Occipital lobe (tissue), 1 donor: ENCODE measurements at regions not wholly inside any gene's neighbourhood (a gene's known extent, or its start where the extent isn't known, plus 50 kb on each side); places are given as distances from the start of the nearest gene placed in this dataset.
"Not testable (repeated sequence)": the region's sequence is repeated elsewhere in the genome, so short reads cannot be mapped to it uniquely, and the experiment has no call there.

ENCODE experiments used
- DNase-seq: peaks from one replicate; lab custom pipeline; 2025; lab: John Stamatoyannopoulos, UW

DNA sequence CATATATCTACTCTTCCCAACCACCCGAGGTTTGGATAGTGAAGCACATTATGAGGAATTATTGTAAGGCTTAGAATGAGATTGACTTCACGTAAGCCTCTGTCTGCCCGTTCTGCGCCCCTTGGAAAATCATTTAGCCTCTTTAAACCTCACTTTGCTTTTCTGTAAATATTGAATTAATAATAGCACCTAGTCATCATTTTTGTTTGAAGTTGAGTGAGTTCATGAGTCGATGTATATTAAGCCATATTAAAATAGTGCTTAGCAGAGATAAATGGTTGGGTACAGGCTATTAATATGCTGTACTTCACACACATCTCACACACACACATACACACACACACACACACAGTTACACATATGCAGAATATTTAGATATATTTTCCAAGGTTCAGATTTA lies 344.8 kb upstream of the EYS start:
- DNase-seq: no peak

DNA sequence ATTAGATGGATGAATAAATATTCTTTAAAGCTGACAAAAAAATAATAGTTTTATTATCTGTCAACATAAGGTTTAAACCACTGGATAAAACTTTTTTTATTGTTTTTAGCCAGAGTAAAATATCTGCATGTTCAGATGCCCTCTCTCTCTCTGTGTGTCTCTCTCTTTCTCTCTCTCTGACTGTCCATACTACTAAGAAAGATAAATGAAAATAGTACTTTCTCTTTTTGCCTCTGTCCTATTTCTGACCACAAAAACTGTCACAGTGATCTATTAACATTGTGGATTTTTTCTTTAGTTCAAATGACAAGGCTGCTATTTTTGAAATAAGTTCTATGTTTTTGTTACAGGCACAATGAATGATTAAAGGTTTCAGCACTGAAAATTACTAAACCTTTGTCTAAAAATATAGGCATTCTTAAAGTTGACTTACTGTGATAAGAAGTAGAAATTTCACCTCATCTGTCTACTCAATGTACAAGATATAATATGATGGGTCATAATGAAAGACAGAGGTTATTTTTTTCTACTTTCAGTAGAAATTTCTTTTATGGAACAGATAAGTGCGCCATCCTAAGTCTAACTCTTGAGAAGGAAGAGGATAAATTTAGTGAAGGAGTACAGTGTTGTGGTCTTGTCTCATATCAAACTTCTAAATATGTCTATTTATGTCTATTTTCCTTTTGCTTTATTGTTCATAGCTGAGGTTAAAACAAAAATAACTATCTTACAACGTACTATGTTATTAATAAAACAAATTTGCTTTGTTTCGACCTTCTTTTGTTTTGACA lies 341.9 kb upstream of the EYS start:
- DNase-seq: no peak

DNA sequence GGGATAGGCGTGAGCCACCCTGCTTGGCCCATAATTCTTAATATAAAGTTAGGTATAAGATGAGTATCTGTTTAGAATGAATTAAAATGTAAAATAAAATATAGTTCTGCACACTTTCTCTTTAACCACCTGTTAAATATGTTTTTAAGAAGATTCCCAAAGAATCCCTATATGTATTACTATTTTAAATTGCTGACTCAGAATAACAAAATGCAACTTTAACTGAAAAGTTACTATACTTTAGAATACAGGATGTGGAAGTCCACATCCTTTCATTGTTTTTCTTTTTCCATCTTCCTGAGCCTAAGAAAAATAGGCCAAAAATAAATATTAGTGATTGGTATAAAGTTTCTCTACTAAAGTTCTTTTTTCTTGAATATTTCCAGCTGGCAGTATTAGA lies 325.6 kb upstream of the EYS start:
- no peak for DNase-seq

DNA sequence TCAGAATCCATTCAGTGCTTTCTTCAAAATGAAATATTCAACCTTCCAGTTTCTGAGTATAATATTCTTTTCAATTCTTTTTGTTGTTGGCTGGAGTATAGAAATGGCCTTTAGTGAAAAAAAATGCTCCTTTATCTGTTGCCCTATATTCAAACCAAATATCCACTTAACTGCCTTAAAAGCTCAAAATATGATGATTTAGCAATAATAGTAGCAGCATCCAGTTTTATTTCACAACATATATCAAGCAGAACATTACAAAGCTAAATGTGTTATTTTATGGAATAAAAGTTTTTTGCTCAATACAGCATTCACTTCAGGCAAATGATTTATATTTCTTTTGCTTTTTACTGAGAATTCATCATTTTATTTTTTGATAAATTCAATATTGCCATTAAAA lies 322.4 kb upstream of the EYS start:
- no peak for DNase-seq

DNA sequence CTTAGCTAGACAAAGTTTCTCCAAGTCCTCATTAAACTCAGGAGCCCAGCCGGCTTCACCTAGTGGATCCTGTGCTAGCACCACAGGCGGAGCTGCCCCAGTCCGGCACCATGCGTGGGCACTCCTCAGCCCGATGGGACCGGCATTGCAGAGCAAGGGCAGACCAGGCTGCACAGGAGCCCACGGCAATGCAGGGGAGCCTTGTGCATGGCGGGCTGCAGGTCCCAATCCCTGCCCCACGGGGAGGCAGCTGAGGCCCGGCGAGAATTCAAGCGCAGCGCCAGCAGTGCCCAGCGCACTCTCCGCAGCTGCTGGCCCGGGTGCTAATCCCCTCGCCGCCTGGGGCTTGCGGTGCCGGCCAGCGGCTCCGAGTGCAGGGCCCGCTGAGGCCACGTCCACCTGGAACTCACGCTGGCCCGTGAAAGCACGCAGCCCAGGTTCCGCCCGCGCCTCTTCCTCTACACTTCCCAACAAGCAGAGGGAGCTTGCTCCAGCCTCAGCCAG lies 292.3 kb upstream of the EYS start:
- DNase-seq: no peak

DNA sequence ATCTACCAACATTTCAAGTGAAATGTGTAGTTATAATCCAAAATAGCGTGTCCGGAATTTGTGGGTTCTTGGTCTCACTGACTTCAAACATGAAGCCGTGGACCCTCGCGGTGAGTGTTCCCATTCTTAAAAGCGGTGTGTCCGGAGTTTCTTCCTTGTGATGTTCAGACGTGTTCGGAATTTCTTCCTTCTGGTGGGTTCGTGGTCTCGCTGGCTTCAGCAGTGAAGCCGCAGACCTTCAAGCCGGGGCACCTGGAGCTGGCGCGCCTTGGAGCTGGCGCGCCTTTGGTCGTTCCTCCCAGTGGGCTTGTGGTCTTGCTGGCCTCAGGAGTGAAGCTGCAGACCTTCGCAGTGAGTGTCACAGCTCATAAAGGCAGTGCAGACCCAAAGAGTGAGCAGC lies 291.5 kb upstream of the EYS start:
- no peak for DNase-seq

DNA sequence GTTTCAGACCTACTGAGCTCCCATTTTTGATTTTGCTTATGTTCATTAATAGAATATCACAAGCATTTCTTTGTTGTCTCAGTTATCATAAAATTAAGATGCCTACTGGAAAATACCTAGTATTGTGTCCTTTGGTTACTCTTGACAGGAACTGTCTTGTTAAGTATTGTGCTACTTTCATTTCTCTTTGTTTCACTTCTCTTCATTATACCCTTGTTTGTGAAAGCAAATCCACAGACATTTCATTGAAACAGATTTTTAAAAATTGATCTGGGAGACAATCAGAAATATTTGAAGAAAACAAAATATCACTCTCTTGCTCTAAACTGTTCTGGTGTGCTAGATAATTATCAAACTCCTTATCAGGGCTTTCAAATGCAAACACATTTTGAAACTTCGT lies 290.5 kb upstream of the EYS start:
- DNase-seq: no peak

DNA sequence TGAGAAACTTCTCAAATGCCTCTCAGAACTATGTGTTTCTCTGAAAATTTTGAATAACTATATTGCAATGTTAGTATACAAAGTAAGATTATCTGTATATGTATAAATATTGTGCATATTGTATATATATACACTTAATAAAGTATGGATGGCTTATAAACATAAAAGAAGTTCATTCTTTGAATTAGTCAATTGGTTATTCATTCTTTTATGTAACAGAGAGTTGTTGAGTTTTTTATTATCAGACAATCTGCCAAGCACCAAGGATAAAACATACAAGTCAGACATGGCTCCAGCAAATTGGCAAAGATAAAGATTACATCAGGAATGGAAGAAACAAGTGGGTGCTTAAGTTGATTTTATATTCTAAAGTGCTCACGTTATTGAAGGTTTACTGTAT lies 289.1 kb upstream of the EYS start:
- DNase-seq: no peak

DNA sequence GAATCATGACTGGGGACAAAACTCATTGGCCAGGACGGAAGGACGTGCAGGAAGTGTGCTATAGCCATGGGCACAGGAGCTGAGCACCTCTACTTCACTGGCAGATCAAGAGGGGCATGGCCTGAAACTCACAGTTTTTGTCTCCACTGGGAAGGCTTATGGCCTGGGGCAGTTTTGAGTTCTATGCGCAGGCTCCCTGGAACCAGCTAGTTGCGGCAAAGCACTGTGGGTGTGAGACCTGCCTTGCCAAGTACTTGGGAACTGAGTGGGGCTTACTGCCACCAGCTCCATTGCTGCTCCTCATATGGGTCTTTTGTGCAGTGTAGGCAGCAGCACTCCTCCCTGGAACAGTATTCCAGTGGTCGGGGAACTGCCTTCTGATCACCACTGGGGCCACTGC lies 282.6 kb upstream of the EYS start:
- DNase-seq: no peak

DNA sequence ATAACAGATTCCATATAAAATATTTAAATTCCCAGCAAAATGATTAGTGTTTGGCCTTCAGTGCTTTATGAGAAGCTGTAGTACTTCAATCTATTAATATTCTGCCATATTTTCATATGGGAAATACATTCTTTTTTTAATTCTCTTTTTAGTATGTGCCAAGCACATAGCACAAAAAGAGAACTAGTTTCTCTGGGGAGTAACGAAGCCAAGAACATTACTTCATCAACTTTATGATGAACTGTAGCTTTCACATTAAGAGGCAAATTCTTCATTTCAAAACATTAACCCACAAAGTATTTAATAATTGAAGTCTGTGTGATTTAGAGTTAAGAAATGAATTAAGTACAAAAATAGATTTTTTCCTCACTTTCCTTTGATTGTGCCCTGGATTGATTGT lies 281.0 kb upstream of the EYS start:
- DNase-seq: no peak

DNA sequence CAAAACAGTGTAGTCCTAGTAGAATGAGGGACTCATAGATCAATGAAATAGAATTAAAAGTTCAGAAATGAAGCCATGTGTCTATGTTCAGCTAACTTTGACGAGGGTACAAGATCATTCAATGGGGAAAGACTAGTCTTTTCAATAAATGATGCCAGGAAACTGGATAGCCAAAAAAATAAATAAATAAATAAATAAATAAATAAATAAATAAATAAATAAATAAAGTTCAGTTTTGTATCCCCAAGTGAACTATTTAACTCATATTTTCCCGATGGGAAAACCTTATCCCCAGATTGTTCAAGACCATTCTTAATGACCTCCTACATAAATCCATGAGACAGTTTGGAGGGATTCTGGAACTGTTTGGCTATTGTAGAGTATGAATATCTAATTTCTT lies 277.1 kb upstream of the EYS start:
- no peak for DNase-seq

DNA sequence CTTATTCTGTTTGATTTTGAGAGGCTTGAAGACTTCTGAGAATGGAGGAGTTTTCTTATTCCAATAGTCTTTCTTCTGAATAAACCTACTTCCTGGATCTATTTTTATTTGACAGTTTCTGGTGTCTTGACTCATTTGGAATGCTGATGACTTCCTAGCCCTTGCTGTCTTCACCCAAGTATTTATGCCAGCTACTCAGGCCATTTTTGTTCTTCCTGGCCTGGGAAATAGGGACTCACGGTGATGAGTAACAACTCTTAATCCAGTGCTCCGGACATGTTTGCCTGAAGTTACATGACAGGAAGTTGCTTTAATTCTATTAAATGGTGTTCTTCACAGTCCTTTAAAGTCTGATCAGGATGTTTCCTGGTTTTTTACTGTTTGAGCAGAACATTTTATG lies 272.1 kb upstream of the EYS start:
- no peak for DNase-seq

DNA sequence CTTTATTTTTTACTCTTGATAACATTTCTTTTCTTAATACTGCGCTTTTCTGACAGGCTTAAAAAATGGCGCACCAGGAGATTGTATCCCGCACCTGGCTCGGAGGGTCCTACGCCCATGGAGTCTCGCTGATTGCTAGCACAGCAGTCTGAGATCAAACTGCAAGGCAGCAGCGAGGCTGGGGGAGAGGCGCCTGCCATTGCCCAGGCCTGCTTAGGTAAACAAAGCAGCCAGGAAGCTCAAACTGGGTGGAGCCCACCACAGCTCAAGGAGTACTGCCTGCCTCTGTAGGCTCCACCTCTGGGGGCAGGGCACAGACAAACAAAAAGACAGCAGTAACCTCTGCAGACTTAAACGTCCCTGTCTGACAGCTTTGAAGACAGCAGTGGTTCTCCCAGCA lies 264.2 kb upstream of the EYS start:
- not testable (repeated sequence) for DNase-seq

DNA sequence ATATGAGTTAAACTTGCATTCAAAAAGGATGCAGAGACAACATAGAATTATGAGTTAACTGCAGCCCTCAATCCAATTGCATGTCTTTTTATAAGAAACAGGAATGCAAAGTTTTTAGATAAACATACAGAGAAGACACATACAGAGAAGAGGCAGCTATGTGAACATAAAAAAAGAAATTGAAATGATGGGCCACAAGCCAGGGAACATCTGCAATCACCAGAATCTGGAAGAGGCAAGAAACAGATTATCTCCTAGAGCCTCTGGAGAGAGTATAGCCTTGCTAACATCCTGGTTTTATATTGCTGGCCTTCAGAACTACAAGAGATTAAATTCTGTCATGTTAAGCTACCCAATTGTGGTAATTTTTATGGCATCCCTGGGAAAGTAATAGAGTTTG lies 257.2 kb upstream of the EYS start:
- no peak for DNase-seq

DNA sequence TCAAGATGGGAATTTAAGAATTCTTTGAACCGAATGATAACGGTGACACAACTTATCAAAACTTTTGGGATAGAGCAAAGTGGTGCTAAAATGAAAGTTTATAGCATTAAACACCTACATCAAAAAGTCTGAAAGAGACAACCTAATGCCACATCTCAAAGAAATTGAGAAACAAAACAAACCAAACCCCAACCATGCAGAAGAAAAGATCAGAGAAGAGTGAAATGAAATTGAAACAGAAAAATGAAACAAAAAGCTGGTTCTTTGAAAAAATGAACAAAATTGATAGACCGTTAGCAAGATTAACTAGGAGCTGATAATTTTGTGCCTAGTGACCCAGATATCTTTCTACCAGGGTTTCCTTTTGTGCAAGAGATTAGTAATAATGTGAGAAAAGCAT lies 248.0 kb upstream of the EYS start:
- DNase-seq: no peak

DNA sequence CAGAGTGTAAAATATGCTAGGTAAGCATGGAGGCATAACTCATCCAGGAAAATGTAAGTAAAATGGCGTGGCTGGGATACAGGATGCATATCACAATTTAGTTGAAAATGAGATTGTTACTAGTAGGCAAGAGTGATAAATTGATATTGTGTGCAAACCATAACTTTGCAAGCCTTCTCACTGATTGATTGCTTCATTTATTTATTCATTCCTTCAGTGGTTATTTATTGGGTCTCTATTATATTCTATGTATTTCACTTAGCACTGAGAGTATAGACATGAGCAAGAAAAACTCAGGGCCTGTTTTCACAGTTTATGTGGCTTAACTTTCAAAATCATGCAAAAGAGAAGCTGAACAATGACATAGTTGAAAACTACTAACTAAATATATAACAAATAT lies 241.0 kb upstream of the EYS start:
- no peak for DNase-seq

DNA sequence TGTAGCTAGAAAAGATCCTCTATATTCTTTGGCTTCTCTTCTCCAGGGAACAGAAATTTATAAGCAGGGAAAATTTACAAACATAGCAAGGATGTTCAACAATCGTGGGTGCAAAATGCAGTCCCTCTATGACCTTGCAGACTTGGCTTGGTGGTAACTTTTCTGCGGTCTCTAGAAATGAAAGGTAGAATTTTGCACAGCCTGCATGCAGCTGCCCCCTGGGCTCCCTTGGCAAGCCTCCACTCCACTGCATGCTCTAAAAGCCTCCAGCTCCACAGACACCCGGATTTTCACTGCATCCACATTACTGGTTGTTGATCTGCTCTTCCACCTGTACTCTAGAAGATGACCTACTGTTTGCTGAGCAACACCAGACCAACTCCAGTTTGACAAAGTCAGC lies 236.5 kb upstream of the EYS start:
- no peak for DNase-seq

DNA sequence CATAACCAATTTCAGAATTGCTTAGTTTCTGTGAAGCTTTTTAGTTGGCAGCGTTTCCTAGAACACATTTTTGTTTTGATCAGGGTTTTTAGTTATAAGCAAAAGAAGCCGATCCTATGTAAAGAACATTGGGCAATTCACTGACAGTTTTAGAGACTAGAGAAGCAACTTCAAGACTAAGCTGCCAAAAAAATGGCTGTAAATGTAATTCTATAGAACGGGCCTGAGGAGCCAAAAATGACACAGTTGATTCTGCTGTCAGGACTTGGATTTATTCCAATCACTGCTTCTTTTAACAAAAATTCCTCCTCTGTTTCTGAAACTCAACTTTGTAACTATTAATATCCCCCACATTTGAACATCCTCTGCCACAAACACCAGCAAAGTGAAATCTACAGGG lies 236.0 kb upstream of the EYS start:
- DNase-seq: no peak

DNA sequence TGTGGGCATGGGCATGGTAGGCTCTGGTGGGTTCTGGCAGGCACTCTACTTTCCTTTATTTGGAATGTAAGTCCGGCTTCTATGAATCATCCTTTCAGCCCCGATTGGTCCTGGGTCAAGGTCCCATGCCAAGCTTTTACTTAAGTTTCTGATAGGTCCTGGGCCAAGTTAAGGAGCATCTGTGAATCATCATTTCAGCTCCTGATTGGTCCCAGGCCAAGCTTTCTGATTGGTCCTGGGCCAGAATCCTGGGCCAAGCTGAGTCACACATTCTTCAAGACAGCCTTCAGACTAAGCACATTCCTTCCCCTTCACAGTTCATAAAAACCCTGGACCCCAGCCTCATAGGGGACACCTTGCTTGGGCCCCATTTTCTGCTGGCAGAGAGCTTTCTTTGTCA lies 231.0 kb upstream of the EYS start:
- no peak for DNase-seq

DNA sequence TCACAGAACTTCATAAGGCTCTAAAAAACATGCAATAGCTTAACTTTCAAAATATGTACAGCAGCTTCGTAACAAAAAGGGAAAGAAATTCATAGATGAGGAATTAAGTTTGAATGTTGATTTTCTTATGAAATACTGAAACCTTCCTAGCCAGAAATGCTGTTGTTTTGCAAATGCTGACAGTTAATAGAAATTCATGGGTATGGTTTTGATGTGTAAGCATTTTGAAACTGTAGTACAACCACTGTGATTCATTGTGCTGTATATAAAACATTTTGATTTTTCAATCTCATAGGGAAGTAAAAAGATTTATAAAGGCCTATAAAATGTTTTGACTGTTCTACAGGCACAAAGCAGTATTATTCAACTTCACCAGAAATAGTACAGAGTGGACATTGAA lies 228.4 kb upstream of the EYS start:
- DNase-seq: no peak

DNA sequence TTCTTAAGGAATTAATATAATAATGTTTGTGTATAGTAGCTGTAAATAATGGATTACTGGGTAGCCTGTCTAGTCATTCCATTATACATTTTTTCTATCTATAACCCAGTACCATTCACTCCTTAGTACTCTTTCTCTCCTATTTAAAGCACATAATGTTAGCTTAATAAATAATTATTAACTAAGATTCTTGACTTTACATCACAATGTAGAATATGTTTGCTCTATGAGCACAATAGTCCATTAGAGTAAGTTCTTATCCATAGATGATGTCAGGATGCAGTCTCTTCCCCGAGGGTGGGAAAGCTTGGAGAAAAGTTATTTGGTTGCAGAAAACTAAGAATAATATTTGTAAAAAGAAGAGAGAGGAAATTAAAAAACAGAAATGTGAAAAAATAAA lies 226.4 kb upstream of the EYS start:
- no peak for DNase-seq

DNA sequence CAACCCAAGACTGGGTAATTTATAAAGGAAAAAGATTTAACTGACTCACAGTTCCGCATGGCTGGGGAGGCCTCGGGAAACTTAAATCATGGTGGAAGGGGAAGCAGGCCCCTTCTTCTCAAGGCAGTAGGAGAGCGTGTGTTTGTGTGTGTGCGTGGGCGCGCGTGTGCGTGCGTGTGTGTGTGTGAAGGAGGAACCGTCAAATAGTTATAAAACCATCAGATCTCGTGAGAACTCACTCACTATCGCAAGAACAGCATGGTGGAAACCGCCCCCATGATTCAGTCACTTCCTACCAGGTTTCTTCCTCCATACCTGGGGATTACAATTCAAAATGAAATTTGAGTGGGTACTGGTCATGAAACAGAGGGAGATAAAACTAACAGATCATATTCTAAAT lies 220.1 kb upstream of the EYS start:
- DNase-seq: no peak

DNA sequence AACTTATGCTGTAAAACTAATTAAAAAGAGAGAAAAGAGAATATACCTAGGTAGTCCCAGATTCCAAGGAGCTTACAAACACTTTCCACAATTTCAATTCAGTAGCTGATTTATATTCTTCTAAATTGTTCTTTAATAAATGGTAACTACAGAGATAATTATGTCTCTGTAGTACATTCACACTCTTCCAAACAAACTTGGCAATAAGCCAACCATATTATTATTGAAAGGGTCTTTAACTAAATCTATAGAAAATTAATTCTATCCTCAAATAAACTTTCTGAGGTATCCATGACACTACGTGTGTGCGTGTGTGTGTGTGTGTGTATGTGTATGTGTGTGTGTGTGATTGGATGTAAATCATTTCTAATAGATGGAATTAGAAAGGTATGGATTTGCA lies 217.4 kb upstream of the EYS start:
- no peak for DNase-seq

DNA sequence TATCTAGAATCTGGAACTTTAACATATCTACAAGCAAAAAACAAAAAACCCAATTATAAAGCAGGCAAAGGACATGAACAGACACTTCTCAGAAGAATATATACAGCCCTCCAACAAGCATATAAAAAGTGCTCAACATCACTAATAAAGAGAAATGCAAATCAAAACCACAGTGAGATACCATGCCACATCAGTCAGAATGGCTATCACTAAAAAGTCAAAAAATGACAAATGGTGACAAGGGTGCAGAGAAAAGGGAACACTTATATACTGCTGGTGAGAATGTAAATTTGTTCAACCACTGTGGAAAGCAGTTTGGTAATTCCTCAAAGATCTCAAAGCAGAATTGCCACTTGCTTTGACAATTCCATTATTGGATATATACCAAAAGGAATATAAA lies 215.0 kb upstream of the EYS start:
- DNase-seq: no peak
